Gastroesophageal sphincter (tissue), 3 donors: ENCODE measurements at regions not wholly inside any gene's neighbourhood (a gene's known extent, or its start where the extent isn't known, plus 50 kb on each side); places are given as distances from the start of the nearest gene placed in this dataset.

Experiments
- CTCF ChIP-seq, 4 experiments: fragments of 200-600 bp in 2 of 4; fragments of 450-650 bp in 2 of 4; sonication (generic) in 1 of 4; IDR thresholded peaks; one replicate each; pipeline ENCODE4 v1.5.1; 2017 to 2019; ENCODE audit warnings: antibody characterized with exemption in 4 of 4, mild to moderate bottlenecking in 2 of 4, moderate library complexity in 2 of 4
- POLR2A ChIP-seq, 2 donors: fragments of 450-650 bp; IDR thresholded peaks; one replicate each; pipeline ENCODE4 v1.6.1; 2017; ENCODE audit warnings: antibody characterized with exemption in 2 of 2, mild to moderate bottlenecking in 2 of 2, moderate library complexity in 1 of 2

GRCh38 chr12:108052260-108052659 is 76.8 kb upstream of the WSCD2 start:
- no peak for TF ChIP-seq CTCF (IDR thresholded peaks at IDR 0.05)
- TF ChIP-seq POLR2A (IDR thresholded peaks at IDR 0.05), result no peak
